Hepatocyte (in vitro differentiated cells): ENCODE measurements at regions not wholly inside any gene's neighbourhood (a gene's known extent, or its start where the extent isn't known, plus 50 kb on each side); places are given as distances from the start of the nearest gene placed in this dataset.

Experiments
- EZH2phosphoT487 ChIP-seq: fragments of 200-600 bp; sonication (generic); IDR thresholded peaks from one replicate; pipeline ENCODE4 v1.6.1; 2018; ENCODE audit warnings: antibody characterized with exemption, mild to moderate bottlenecking, low read depth, moderate library complexity; ENCODE audit not compliant: unreplicated experiment, severe bottlenecking
- TF ChIP-seq, protein P1 (sequence below): fragments of 200-600 bp; sonication (generic); IDR thresholded peaks from 2 replicates; pipeline ENCODE4 v1.5.1; 2016; ENCODE audit warnings: antibody characterized with exemption, mild to moderate bottlenecking; ENCODE audit not compliant: poor library complexity

DNA sequence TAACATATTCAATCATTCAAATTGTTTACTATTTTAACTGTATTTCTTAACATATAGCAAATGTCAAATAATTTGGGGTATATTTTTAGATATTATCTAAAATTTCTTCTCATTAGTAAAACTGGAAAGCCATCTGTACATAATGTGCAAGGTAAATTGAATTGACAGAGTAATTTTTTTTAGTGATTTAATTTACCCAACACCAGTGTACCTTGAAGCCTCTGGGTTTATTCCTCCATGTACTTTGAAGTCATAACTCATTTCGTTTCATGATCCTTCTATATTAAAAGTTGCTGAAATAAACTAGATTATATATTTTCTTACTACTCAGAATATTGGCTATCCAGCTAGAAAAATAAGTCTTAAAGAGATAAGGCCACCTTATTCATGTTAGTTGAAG lies 674.9 kb downstream of the PRR16 start:
- TF ChIP-seq, protein P1, sequence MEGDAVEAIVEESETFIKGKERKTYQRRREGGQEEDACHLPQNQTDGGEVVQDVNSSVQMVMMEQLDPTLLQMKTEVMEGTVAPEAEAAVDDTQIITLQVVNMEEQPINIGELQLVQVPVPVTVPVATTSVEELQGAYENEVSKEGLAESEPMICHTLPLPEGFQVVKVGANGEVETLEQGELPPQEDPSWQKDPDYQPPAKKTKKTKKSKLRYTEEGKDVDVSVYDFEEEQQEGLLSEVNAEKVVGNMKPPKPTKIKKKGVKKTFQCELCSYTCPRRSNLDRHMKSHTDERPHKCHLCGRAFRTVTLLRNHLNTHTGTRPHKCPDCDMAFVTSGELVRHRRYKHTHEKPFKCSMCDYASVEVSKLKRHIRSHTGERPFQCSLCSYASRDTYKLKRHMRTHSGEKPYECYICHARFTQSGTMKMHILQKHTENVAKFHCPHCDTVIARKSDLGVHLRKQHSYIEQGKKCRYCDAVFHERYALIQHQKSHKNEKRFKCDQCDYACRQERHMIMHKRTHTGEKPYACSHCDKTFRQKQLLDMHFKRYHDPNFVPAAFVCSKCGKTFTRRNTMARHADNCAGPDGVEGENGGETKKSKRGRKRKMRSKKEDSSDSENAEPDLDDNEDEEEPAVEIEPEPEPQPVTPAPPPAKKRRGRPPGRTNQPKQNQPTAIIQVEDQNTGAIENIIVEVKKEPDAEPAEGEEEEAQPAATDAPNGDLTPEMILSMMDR, result no peak
- TF ChIP-seq EZH2phosphoT487, result no peak
